HCT116 (cell line): ENCODE measurements at regions not wholly inside any gene's neighbourhood (a gene's known extent, or its start where the extent isn't known, plus 50 kb on each side); places are given as distances from the start of the nearest gene placed in this dataset.

Experiments
- ATAC-seq: fragments of 200-7000 bp; cut with Tn5 transposase; 2 replicates; pipeline ENCODE4 v1.9.1; 2020; ENCODE audit warnings: mild to moderate bottlenecking, moderate library complexity
- BruUV-seq: library from RNA; stranded (reverse); fragments of 400-500 nt; replicated peaks from 2 replicates; lab custom pipeline; 2021; lab: Mats Ljungman, UMichigan
- CTCF ChIA-PET: fragments of 300-600 bp; sonication (Branson Sonifier 250); formaldehyde crosslinking; loops from one replicate; lab custom pipeline; 2021; ENCODE audit warnings: antibody characterized with exemption; lab: Charles Lee
- POLR2A ChIA-PET: fragments of 300-600, 350-600 bp; sonication (Branson Sonifier 250); formaldehyde crosslinking; loops from one replicate; lab custom pipeline; 2021; ENCODE audit warnings: antibody characterized with exemption; lab: Charles Lee
- RAD21 ChIA-PET, 2 experiments: fragments of 300-600 bp; sonication (Branson Sonifier 250); formaldehyde crosslinking; loops; one replicate each; lab custom pipeline; 2023; ENCODE audit warnings: low total read pairs in 2 of 2; ENCODE audit not compliant: uncharacterized antibody in 2 of 2, unreplicated experiment in 2 of 2, low non-redundant PET in 1 of 2; lab: Charles Lee
- DNase-seq: peaks from one replicate; pipeline ENCODE4 v3.0.0-alpha.2; 2010; ENCODE audit warnings: low read depth, low spot score
- H2AFZ ChIP-seq: fragments of 200-600 bp; shearing (Covaris generic), sonication (generic); 2 replicates; pipeline ENCODE4 v1.6.1; 2017; ENCODE audit warnings: low read depth, mixed run types, mixed read lengths, antibody characterized with exemption, low read length; ENCODE audit not compliant: poor library complexity, severe bottlenecking
- H3K27ac ChIP-seq: 2 replicates; pipeline ENCODE4 v1.5.1; 2012; ENCODE audit warnings: low read depth, low read length
- H3K27me3 ChIP-seq: fragments of 200-600 bp; sonication (generic); 2 replicates; pipeline ENCODE4 v1.6.1; 2016; ENCODE audit warnings: mixed run types, low read length, mixed read lengths; ENCODE audit not compliant: insufficient read depth
- H3K36me3 ChIP-seq, 2 experiments: fragments of 200-500 bp in 1 of 2; fragments of 200-600 bp in 1 of 2; sonication (Bioruptor generic) in 1 of 2; sonication (generic) in 1 of 2; 2 replicates each; pipeline versions ENCODE4 v1.5.1 to v1.6.1; 2014 to 2016; ENCODE audit warnings: low read length in 2 of 2, inconsistent platforms in 1 of 2, mixed read lengths in 1 of 2, mixed run types in 1 of 2; ENCODE audit not compliant: insufficient read depth in 2 of 2, control insufficient read depth in 1 of 2
- H3K4me1 ChIP-seq, 2 experiments: fragments of 200-600 bp in 1 of 2; sonication (generic) in 1 of 2; 2 replicates each; pipeline versions ENCODE4 v1.5.1 to v1.6.1; 2012 to 2017; ENCODE audit warnings: low read length in 2 of 2, inconsistent platforms in 1 of 2, mild to moderate bottlenecking in 1 of 2, mixed read lengths in 1 of 2, mixed run types in 1 of 2, moderate library complexity in 1 of 2; ENCODE audit not compliant: insufficient read depth in 2 of 2, control insufficient read depth in 1 of 2
- H3K4me2 ChIP-seq: fragments of 200-600 bp; sonication (generic); 2 replicates; pipeline ENCODE4 v1.6.1; 2017; ENCODE audit warnings: mixed run types, low read length, mixed read lengths
- H3K4me3 ChIP-seq, 2 experiments: fragments of 200-600 bp in 1 of 2; sonication (generic) in 1 of 2; replicated peaks in 1 of 2; 2 replicates each; pipeline ENCODE4 v1.5.1; 2011 to 2016; ENCODE audit warnings: low read length in 2 of 2, control low read depth in 1 of 2, low read depth in 1 of 2, mild to moderate bottlenecking in 1 of 2, mixed read lengths in 1 of 2, mixed run types in 1 of 2
- H3K79me2 ChIP-seq: fragments of 200-600 bp; sonication (generic); 2 replicates; pipeline ENCODE4 v1.6.1; 2017; ENCODE audit warnings: mild to moderate bottlenecking, mixed run types, low read length, moderate library complexity, mixed read lengths; ENCODE audit not compliant: insufficient read depth
- H3K9ac ChIP-seq: fragments of 200-600 bp; sonication (generic); 2 replicates; pipeline ENCODE4 v1.6.1; 2016; ENCODE audit warnings: low read length, mixed read lengths
- H3K9me2 ChIP-seq: fragments of 200-600 bp; sonication (generic), shearing (Covaris generic); 2 replicates; pipeline ENCODE4 v1.6.1; 2017; ENCODE audit warnings: mixed run types, mild to moderate bottlenecking, moderate library complexity; ENCODE audit not compliant: insufficient read depth
- H3K9me3 ChIP-seq, 2 experiments: fragments of 200-500 bp in 1 of 2; fragments of 200-600 bp in 1 of 2; sonication (Bioruptor generic) in 1 of 2; sonication (generic) in 1 of 2; 2 replicates each; pipeline ENCODE4 v1.6.1; 2014 to 2017; ENCODE audit warnings: low read length in 2 of 2, mixed read lengths in 2 of 2, inconsistent platforms in 1 of 2, low read depth in 1 of 2, mild to moderate bottlenecking in 1 of 2, mixed run types in 1 of 2, moderate library complexity in 1 of 2; ENCODE audit not compliant: control insufficient read depth in 1 of 2, insufficient read depth in 1 of 2
- H4K20me1 ChIP-seq: fragments of 200-600 bp; sonication (generic), shearing (Covaris generic); 2 replicates; pipeline ENCODE4 v1.6.1; 2017; ENCODE audit warnings: mixed run types, mild to moderate bottlenecking, moderate library complexity; ENCODE audit not compliant: insufficient read depth
- CEBPB ChIP-seq: IDR thresholded peaks from 2 replicates; pipeline ENCODE4 v1.6.1; 2012; ENCODE audit warnings: low read depth
- EZH2phosphoT487 ChIP-seq: fragments of 200-600 bp; IDR thresholded peaks from 2 replicates; pipeline ENCODE4 v1.6.1; 2018; ENCODE audit warnings: antibody characterized with exemption, borderline replicate concordance
- FOSL1 ChIP-seq: IDR thresholded peaks from 2 replicates; pipeline ENCODE4 v1.6.1; 2012; ENCODE audit warnings: low read depth
- JUND ChIP-seq: IDR thresholded peaks from 2 replicates; pipeline ENCODE4 v1.6.1; 2012
- MAX ChIP-seq: IDR thresholded peaks from 2 replicates; pipeline ENCODE4 v1.6.1; 2012
- REST ChIP-seq: IDR thresholded peaks from 2 replicates; pipeline ENCODE4 v1.6.1; 2012; ENCODE audit warnings: low read depth
- SP1 ChIP-seq: IDR thresholded peaks from 2 replicates; pipeline ENCODE4 v1.6.1; 2012; ENCODE audit warnings: low read depth
- YY1 ChIP-seq: IDR thresholded peaks from 2 replicates; pipeline ENCODE4 v1.6.1; 2011; ENCODE audit warnings: low read length, low read depth, moderate library complexity, mild to moderate bottlenecking; ENCODE audit not compliant: insufficient replicate concordance; ENCODE audit errors: extremely low read depth
- intact Hi-C: fragments of 100-400 bp; cut with micrococcal nuclease; formaldehyde crosslinking; loops from 2 replicates; pipeline ENCODE4 v1.10.0; 2022

GRCh38 chr10:106147021-106147420 is 1017.5 kb downstream of the SORCS1 start:
- POLR2A ChIA-PET, result no interaction called here
- Histone ChIP-seq H3K9me3 (peaks cover 48 to 49% of the 10 kb centered on the region in 2 experiments; a peak in 3 of 4 replicates), H4K20me1 (no peaks in the 10 kb centered on the region), H3K79me2 (no peaks in the 10 kb centered on the region), H3K4me3 (no peak overlapping the region), H3K27ac (no peak overlapping the region), H3K9ac (no peak overlapping the region), H3K4me1 (no peaks in the 10 kb centered on the region), H3K9me2 (no peaks in the 10 kb centered on the region), H3K27me3 (no peaks in the 10 kb centered on the region), H2AFZ (no peak overlapping the region), H3K36me3 (no peaks in the 10 kb centered on the region), H3K4me2 (no peak overlapping the region)
- BruUV-seq, result no TSS peak
- no peak for DNase-seq
- CTCF ChIA-PET, result no interaction called here
- RAD21 ChIA-PET, result no interaction called here
- TF ChIP-seq SP1 (no peak), REST (no peak), FOSL1 (no peak), EZH2phosphoT487 (no peak), CEBPB (no peak), JUND (no peak), YY1 (no peak), MAX (no peak)
- no peak for ATAC-seq
- intact Hi-C loops, result no loop called here
